Osteoblast (primary cell): ENCODE measurements at regions not wholly inside any gene's neighbourhood (a gene's known extent, or its start where the extent isn't known, plus 50 kb on each side); places are given as distances from the start of the nearest gene placed in this dataset.

ENCODE experiments used
- DNase-seq: peaks from one replicate; pipeline ENCODE4 v3.0.0; 2011; ENCODE audit warnings: low spot score, mixed read lengths; ENCODE audit not compliant: insufficient read length; ENCODE audit errors: missing footprints
- H2AFZ ChIP-seq: 2 replicates; pipeline ENCODE4 v1.6.0; 2011; ENCODE audit warnings: mild to moderate bottlenecking, low read length
- H3K27ac ChIP-seq: 2 replicates; pipeline ENCODE4 v1.5.1; 2011; ENCODE audit warnings: mild to moderate bottlenecking, low read depth, low read length, moderate library complexity
- H3K27me3 ChIP-seq: 2 replicates; pipeline ENCODE4 v1.6.0; 2012; ENCODE audit warnings: mild to moderate bottlenecking, control low read depth, inconsistent platforms, low read length, moderate library complexity; ENCODE audit not compliant: insufficient read depth
- H3K36me3 ChIP-seq: 2 replicates; pipeline ENCODE4 v1.5.1; 2011; ENCODE audit warnings: mild to moderate bottlenecking, low read length, control low read depth, moderate library complexity; ENCODE audit not compliant: insufficient read depth
- H3K4me1 ChIP-seq: 2 replicates; pipeline ENCODE4 v1.5.1; 2011; ENCODE audit warnings: mild to moderate bottlenecking, low read length, control low read depth, moderate library complexity; ENCODE audit not compliant: insufficient read depth
- H3K4me2 ChIP-seq: 2 replicates; pipeline ENCODE4 v1.6.0; 2011; ENCODE audit warnings: mild to moderate bottlenecking, low read length; ENCODE audit not compliant: insufficient read depth
- H3K4me3 ChIP-seq: fragments of 200-600 bp; sonication (generic); 3 replicates; pipeline ENCODE4 v1.5.1; 2012; ENCODE audit warnings: mild to moderate bottlenecking, low read length, inconsistent platforms; ENCODE audit not compliant: insufficient read depth
- H3K79me2 ChIP-seq: 2 replicates; pipeline ENCODE4 v1.6.0; 2012; ENCODE audit warnings: mild to moderate bottlenecking, low read length, control low read depth, inconsistent platforms; ENCODE audit not compliant: insufficient read depth
- H3K9me3 ChIP-seq: 2 replicates; pipeline ENCODE4 v1.5.1; 2011; ENCODE audit warnings: low read depth, low read length, control low read depth
- H4K20me1 ChIP-seq: 2 replicates; pipeline ENCODE4 v1.6.0; 2012; ENCODE audit warnings: mild to moderate bottlenecking, low read length, control low read depth; ENCODE audit not compliant: insufficient read depth
- TF ChIP-seq, protein P1 (sequence below): IDR thresholded peaks from 2 replicates; pipeline ENCODE4 v1.5.1; 2011; ENCODE audit warnings: mild to moderate bottlenecking, low read depth, low read length, moderate library complexity; ENCODE audit errors: extremely low read depth

DNA sequence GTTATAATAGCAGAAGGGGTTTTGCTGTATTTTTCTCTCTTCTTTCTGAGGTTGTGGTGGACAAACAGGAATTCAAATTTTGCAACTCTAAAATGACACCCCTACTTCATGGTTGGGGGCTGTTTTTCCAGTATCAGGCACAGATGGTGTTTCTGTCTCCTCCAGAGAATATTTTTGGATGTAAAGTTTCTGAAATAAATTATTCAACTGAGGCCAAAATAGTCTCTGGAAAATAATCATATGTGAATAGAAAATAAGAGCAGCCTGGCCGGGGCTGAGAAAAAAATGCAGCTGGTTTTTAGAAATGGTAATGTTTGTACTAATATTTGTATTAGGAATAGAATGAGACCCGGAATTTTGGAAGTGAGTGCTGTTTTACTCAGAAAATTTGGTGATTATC lies 121.3 kb upstream of the ADAMTS9 start:
- H3K27me3 ChIP-seq = no peaks in the 10 kb centered on the region
- H3K4me3 ChIP-seq = no peak overlapping the region
- TF ChIP-seq, protein P1, sequence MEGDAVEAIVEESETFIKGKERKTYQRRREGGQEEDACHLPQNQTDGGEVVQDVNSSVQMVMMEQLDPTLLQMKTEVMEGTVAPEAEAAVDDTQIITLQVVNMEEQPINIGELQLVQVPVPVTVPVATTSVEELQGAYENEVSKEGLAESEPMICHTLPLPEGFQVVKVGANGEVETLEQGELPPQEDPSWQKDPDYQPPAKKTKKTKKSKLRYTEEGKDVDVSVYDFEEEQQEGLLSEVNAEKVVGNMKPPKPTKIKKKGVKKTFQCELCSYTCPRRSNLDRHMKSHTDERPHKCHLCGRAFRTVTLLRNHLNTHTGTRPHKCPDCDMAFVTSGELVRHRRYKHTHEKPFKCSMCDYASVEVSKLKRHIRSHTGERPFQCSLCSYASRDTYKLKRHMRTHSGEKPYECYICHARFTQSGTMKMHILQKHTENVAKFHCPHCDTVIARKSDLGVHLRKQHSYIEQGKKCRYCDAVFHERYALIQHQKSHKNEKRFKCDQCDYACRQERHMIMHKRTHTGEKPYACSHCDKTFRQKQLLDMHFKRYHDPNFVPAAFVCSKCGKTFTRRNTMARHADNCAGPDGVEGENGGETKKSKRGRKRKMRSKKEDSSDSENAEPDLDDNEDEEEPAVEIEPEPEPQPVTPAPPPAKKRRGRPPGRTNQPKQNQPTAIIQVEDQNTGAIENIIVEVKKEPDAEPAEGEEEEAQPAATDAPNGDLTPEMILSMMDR = no peak
- no peak overlapping the region for H2AFZ ChIP-seq
- no peak overlapping the region for H3K4me2 ChIP-seq
- H4K20me1 ChIP-seq = no peaks in the 10 kb centered on the region
- H3K4me1 ChIP-seq = no peaks in the 10 kb centered on the region
- no peak overlapping the region for H3K27ac ChIP-seq
- no peaks in the 10 kb centered on the region for H3K9me3 ChIP-seq
- H3K79me2 ChIP-seq = no peaks in the 10 kb centered on the region
- no peak for DNase-seq
- no peaks in the 10 kb centered on the region for H3K36me3 ChIP-seq

DNA sequence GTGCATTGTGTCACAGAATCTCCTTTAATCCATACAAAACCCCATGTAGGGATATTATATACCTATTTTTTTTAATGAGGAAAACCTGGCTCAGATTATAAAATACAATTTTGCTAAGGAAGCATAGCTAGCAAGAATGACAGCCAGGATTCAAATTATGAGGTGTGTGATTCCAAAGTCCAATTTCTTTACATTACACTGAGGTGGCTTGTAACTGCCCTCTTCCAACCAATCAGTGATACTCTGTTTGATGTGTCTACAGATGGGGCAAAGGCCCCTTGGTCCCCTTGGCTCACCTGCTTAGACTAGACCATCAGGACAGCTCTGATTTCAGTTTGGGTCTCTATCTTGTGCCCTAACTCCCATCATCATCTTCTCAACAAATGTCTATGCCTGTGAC lies 120.3 kb upstream of the ADAMTS9 start:
- no peaks in the 10 kb centered on the region for H3K36me3 ChIP-seq
- no peaks in the 10 kb centered on the region for H3K27me3 ChIP-seq
- H3K4me2 ChIP-seq = no peak overlapping the region
- no peak for DNase-seq
- no peaks in the 10 kb centered on the region for H3K9me3 ChIP-seq
- TF ChIP-seq, protein P1 = no peak
- no peak overlapping the region for H3K27ac ChIP-seq
- H3K79me2 ChIP-seq = no peaks in the 10 kb centered on the region
- H4K20me1 ChIP-seq = no peaks in the 10 kb centered on the region
- no peak overlapping the region for H3K4me3 ChIP-seq
- no peaks in the 10 kb centered on the region for H3K4me1 ChIP-seq
- H2AFZ ChIP-seq = no peak overlapping the region

DNA sequence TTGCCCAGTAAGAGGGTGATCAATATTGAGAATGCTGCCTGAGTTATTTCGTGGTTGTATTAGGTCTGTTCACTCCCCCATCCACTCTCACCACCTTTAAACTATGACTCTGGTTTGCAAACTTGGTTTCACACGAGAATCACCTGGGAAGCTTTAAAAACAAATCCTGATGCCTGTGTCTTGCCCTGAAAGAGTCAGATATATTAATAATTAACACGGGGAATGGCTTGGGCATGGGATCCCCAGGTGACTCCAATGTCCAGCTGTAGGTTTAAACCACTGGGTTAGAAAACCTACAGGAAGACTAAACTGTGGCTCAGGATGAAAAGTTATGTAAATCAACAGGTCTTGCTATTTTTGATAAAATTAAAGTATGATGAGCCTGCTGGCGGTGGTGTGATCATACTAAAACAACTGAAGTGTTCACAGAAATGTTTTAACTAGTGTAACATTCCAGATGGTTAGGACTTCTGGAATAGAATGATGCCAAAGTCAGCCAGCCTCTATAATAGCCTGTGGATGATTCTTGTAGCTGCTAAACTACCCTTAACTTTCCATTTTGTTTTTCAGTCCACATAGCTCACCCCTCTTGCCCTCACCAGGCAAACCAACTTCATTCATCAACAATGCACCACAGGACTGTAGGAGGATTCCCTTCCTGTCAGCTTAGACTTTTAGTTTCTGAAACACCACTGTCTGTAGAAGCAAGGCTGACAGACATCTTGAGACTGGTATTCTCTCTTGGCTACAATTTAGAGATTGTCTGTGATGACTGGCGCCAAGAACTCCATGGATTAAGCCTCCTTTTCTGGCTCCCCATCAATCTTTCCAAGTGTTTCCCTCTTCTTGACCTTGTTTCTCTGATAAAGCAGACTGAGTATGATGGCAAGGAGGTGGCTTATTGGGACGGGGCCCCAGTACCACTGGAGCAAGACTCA lies 119.1 kb upstream of the ADAMTS9 start:
- Histone ChIP-seq H3K9me3 (no peaks in the 10 kb centered on the region), H3K4me3 (no peak overlapping the region), H3K4me2 (no peak overlapping the region), H3K27me3 (no peaks in the 10 kb centered on the region), H3K79me2 (no peaks in the 10 kb centered on the region), H3K27ac (no peak overlapping the region), H2AFZ (no peak overlapping the region), H4K20me1 (no peaks in the 10 kb centered on the region), H3K4me1 (no peaks in the 10 kb centered on the region), H3K36me3 (no peaks in the 10 kb centered on the region)
- TF ChIP-seq, protein P1 = no peak
- DNase-seq = no peak

DNA sequence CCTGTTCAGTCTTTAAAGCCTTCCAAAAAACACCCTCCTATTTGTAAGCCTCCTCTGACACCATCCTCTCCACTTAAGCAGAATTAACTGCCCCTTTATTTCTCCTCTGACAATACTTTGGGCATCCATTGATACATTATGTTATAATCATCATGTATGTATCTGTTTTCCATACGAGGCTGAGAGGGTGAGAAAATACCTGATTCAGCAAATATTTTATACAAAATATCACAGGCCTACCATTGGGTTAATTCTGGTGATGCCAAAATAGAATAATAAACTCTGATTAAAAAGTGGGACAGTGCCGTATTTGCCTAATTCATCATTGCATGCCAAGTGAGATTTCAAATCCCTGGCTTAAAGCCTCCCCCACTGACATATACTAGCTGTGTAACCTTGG lies 118.2 kb upstream of the ADAMTS9 start:
- TF ChIP-seq, protein P1 = no peak
- no peak overlapping the region for H3K4me3 ChIP-seq
- no peaks in the 10 kb centered on the region for H4K20me1 ChIP-seq
- H3K27me3 ChIP-seq = no peaks in the 10 kb centered on the region
- no peaks in the 10 kb centered on the region for H3K4me1 ChIP-seq
- no peak for DNase-seq
- H3K79me2 ChIP-seq = no peaks in the 10 kb centered on the region
- H3K36me3 ChIP-seq = no peaks in the 10 kb centered on the region
- no peak overlapping the region for H3K27ac ChIP-seq
- H3K9me3 ChIP-seq = no peaks in the 10 kb centered on the region
- no peak overlapping the region for H3K4me2 ChIP-seq
- no peak overlapping the region for H2AFZ ChIP-seq
